Esophagus squamous epithelium (tissue), 5 donors: ENCODE measurements at regions not wholly inside any gene's neighbourhood (a gene's known extent, or its start where the extent isn't known, plus 50 kb on each side); places are given as distances from the start of the nearest gene placed in this dataset.

Experiments used
- DNase-seq: peaks from one replicate; lab custom pipeline; 2025; lab: John Stamatoyannopoulos, UW
- H3K27ac ChIP-seq, 4 donors: fragments of 200-600 bp; sonication (generic); one replicate each; pipeline ENCODE4 v1.5.1; 2016 to 2019; ENCODE audit warnings: mild to moderate bottlenecking in 1 of 4
- H3K27me3 ChIP-seq, 4 donors: fragments of 200-600 bp; sonication (generic); 1 replicate in 3 of 4; 2 replicates in 1 of 4; pipeline versions ENCODE4 v1.5.1 to v1.6.0; 2017 to 2021; ENCODE audit warnings: antibody characterized with exemption in 1 of 4
- H3K36me3 ChIP-seq, 3 donors: fragments of 200-600 bp; sonication (generic); one replicate each; pipeline ENCODE4 v1.5.1; 2016 to 2019
- H3K4me1 ChIP-seq, 3 donors: fragments of 200-600 bp; sonication (generic); one replicate each; pipeline ENCODE4 v1.5.1; 2017 to 2019
- H3K4me3 ChIP-seq, 4 donors: fragments of 200-600 bp; sonication (generic); 1 replicate in 3 of 4; 2 replicates in 1 of 4; pipeline ENCODE4 v1.5.1; 2016 to 2019; ENCODE audit warnings: mild to moderate bottlenecking in 2 of 4, moderate library complexity in 1 of 4
- H3K9me3 ChIP-seq, 3 donors: fragments of 200-600 bp; sonication (generic); one replicate each; pipeline ENCODE4 v1.5.1; 2016 to 2019
- CTCF ChIP-seq, 6 experiments: fragments of 450-650 bp in 4 of 6; fragments of 200-600 bp in 2 of 6; sonication (generic) in 2 of 6; IDR thresholded peaks; one replicate each; pipeline ENCODE4 v1.5.1; 2016 to 2019; ENCODE audit warnings: antibody characterized with exemption in 6 of 6, mild to moderate bottlenecking in 4 of 6, moderate library complexity in 4 of 6
- POLR2A ChIP-seq, 4 donors: fragments of 450-650 bp; IDR thresholded peaks; one replicate each; pipeline ENCODE4 v1.6.1; 2017; ENCODE audit warnings: antibody characterized with exemption in 4 of 4, mild to moderate bottlenecking in 4 of 4, moderate library complexity in 3 of 4
- WGBS, 2 donors: methylation state at CpG; one replicate each; pipeline ENCODE4 v1.1.5; 2018; 5-methylcytosine and 5-hydroxymethylcytosine counted together
- intact Hi-C: fragments of 100-400 bp; cut with DNase I; formaldehyde crosslinking; loops from one replicate; pipeline ENCODE4 v1.15.0; 2022
- donor health status: DM: yes; HTN: yes; CAD: no.

- Histone ChIP-seq H3K9me3 (peaks cover 0 to 2% (median 0%) of the 10 kb centered on the region in 3 donors), H3K27ac (no peak overlapping the region), H3K4me3 (no peak overlapping the region), H3K36me3 (no peaks in the 10 kb centered on the region), H3K27me3 (no peaks in the 10 kb centered on the region), H3K4me1 (peaks cover 3 to 13% (median 5%) of the 10 kb centered on the region in 3 donors)
- 58 to 65% methylated on average over 2 of the region's 2 CpGs for whole genome bisulfite sequencing, 2 donors
- no peak for DNase-seq
- no peak for TF ChIP-seq CTCF (IDR thresholded peaks at IDR 0.05)
- TF ChIP-seq POLR2A (IDR thresholded peaks at IDR 0.05), result no peak
- intact Hi-C loops, result no loop called here
Measured at GRCh38 chr22:27116312-27117086, 459.1 kb downstream of the MIAT start.

- H3K4me3 ChIP-seq, result no peak overlapping the region
- DNase-seq, result no peak
- intact Hi-C loops, result no loop called here
- TF ChIP-seq POLR2A (IDR thresholded peaks at IDR 0.05), result no peak
- no peak for TF ChIP-seq CTCF (IDR thresholded peaks at IDR 0.05)
- H3K27me3 ChIP-seq, result no peaks in the 10 kb centered on the region
- no peak overlapping the region for H3K27ac ChIP-seq
- no peaks in the 10 kb centered on the region for H3K36me3 ChIP-seq
- H3K4me1 ChIP-seq, result peaks cover 0 to 17% (median 14%) of the 10 kb centered on the region in 3 donors
- peaks cover 0 to 2% (median 0%) of the 10 kb centered on the region in 3 donors for H3K9me3 ChIP-seq
Measured at GRCh38 chr22:27120036-27120435, 462.6 kb downstream of the MIAT start.

DNA sequence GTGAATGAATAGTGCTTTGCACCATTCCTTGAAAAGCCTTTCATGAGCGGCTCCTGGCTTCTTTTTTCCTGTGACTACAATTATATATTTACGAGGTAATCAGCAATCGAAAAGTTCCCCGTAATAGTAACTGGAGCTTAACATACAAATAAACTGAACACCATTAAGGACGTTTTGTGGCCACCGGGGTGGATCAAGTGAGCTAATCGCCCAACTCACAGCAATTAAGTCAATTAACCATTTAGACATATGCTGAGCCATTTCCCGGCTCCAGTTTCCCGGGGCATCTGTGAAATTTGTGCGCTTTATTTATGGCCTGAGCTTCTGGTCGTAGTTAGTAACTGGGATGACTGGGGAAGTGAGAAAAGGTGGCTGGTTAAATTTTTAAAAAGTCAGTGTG is 465.2 kb downstream of the MIAT start:
- intact Hi-C loops, result no loop called here
- no peak overlapping the region for H3K27ac ChIP-seq
- 83 to 93% methylated on average over 11 of the region's 11 CpGs for WGBS, 2 donors
- H3K36me3 ChIP-seq, result no peaks in the 10 kb centered on the region
- H3K4me1 ChIP-seq, result peaks cover 0 to 17% (median 15%) of the 10 kb centered on the region in 3 donors
- peaks cover 0 to 2% (median 0%) of the 10 kb centered on the region in 3 donors for H3K9me3 ChIP-seq
- H3K4me3 ChIP-seq, result no peak overlapping the region
- TF ChIP-seq POLR2A (IDR thresholded peaks at IDR 0.05) (no peak), CTCF (IDR thresholded peaks at IDR 0.05) (no peak)
- no peak for DNase-seq
- H3K27me3 ChIP-seq, result no peaks in the 10 kb centered on the region

DNA sequence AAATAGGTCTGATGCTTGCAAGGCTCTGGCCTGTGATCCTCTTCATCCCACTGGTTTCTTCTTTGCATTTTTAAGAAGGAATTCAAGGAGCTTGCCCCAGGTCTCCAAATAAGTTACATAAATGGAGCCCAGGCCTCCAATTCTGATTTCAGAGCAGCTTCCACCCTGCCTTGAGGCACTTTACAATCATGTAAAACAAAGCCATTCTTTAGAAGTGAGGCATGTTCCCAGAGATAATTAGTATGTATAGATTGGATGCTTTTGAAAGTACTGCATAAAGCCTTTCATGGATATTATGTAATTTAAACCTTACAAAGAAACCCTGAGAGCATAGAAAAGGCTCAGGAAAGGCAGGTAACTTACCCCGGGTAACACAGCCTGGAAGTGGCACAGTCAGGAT is 466.5 kb downstream of the MIAT start:
- H3K4me1 ChIP-seq, result peaks cover 4 to 22% (median 20%) of the 10 kb centered on the region in 3 donors
- H3K36me3 ChIP-seq, result no peaks in the 10 kb centered on the region
- intact Hi-C loops, result no loop called here
- TF ChIP-seq POLR2A (IDR thresholded peaks at IDR 0.05) (no peak), CTCF (IDR thresholded peaks at IDR 0.05) (no peak)
- peak overlapping the region in 2 of 4 donors; percentile 46 to 67 for H3K27ac ChIP-seq
- H3K4me3 ChIP-seq, result peak overlapping the region in 1 of 4 donors; percentile 28
- no peak for DNase-seq
- peaks cover 0 to 2% (median 0%) of the 10 kb centered on the region in 3 donors for H3K9me3 ChIP-seq
- WGBS, 2 donors, result 33 to 42% methylated on average over 1 of the region's 1 CpG
- H3K27me3 ChIP-seq, result no peaks in the 10 kb centered on the region

DNA sequence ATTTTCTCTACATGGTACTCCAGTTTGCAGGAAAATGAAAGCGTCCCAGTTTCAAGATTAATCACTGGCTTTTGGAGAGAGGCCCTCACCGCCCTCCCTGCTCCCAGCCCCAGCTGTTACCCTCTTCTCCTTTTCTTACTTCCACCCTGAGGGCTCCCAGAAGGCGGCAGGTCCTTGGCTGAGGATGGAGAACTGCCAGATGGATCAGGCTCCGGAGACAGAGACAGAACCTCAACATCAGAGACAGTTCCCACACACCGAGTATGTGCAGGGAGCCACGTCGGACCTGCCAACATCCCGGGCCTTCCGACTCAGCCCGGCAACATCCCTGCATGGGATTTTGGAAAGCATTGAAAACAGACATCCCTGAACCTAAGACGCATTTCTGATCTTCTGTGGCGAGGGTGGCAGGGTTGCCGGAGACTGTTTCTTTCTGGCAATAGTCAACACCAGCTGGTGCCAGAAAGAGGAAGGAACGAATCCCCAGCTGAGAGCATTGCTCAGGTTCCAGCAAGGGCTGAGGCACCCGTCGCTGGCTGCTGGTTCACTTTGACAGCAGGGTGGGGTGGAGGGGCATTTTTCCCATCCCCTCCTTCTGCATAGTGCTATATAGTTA is 467.1 kb downstream of the MIAT start:
- Histone ChIP-seq H3K4me1 (peaks cover 5 to 27% (median 22%) of the 10 kb centered on the region in 3 donors), H3K27ac (peak overlapping the region in 3 of 4 donors; percentile 24 to 67 (median 46)), H3K27me3 (no peaks in the 10 kb centered on the region), H3K9me3 (peaks cover 0 to 2% (median 0%) of the 10 kb centered on the region in 3 donors), H3K4me3 (peak overlapping the region in 1 of 4 donors; percentile 28), H3K36me3 (no peaks in the 10 kb centered on the region)
- intact Hi-C loops, result no loop called here
- TF ChIP-seq POLR2A (IDR thresholded peaks at IDR 0.05) (no peak), CTCF (IDR thresholded peaks at IDR 0.05) (no peak)
- no peak for DNase-seq
- 7 to 10% methylated on average over 9 to 14 of the region's 16 CpGs for WGBS, 2 donors
